Body of pancreas (tissue), 4 donors: ENCODE measurements at regions not wholly inside any gene's neighbourhood (a gene's known extent, or its start where the extent isn't known, plus 50 kb on each side); places are given as distances from the start of the nearest gene placed in this dataset.

Source experiments
- CTCF ChIP-seq, 7 experiments: fragments of 450-650 bp in 4 of 7; fragments of 200-600 bp in 3 of 7; sonication (generic) in 3 of 7; IDR thresholded peaks; one replicate each; pipeline ENCODE4 v1.5.1; 2016 to 2019; ENCODE audit warnings: antibody characterized with exemption in 7 of 7
- POLR2A ChIP-seq, 3 donors: fragments of 450-650 bp; IDR thresholded peaks; one replicate each; pipeline ENCODE4 v1.6.1; 2016; ENCODE audit warnings: antibody characterized with exemption in 3 of 3, mild to moderate bottlenecking in 2 of 3

- TF ChIP-seq CTCF (IDR thresholded peaks at IDR 0.05) = no peak
- TF ChIP-seq POLR2A (IDR thresholded peaks at IDR 0.05) = no peak
These were observed 587.5 kb upstream of the DSEL start for GRCh38 chr18:68104036-68104435.
